Small intestine (tissue), 7 donors: ENCODE measurements at regions not wholly inside any gene's neighbourhood (a gene's known extent, or its start where the extent isn't known, plus 50 kb on each side); places are given as distances from the start of the nearest gene placed in this dataset.

Experiments used
- DNase-seq, 2 donors: peaks; one replicate each; pipeline versions ENCODE4 v3.0.0 to v3.0.0-alpha.2; 2013
- FAIRE-seq: peaks from 2 replicates; lab custom pipeline; 2012; peaks lifted over from hg19 to GRCh38; lab: Jason Lieb, UNC
- H3K27ac ChIP-seq, 3 donors: one replicate each; pipeline ENCODE4 v1.5.1; 2013; ENCODE audit warnings: low read length in 2 of 3, mild to moderate bottlenecking in 2 of 3, control low read depth in 1 of 3, inconsistent platforms in 1 of 3, low read depth in 1 of 3, moderate library complexity in 1 of 3
- H3K27me3 ChIP-seq, 3 donors: one replicate each; pipeline ENCODE4 v1.6.1; 2013; ENCODE audit warnings: low read length in 3 of 3, inconsistent platforms in 1 of 3; ENCODE audit not compliant: control insufficient read depth in 3 of 3, insufficient read depth in 3 of 3
- H3K36me3 ChIP-seq, 3 donors: one replicate each; pipeline ENCODE4 v1.6.1; 2013; ENCODE audit warnings: low read length in 3 of 3, inconsistent platforms in 1 of 3, low read depth in 1 of 3, mild to moderate bottlenecking in 1 of 3, moderate library complexity in 1 of 3; ENCODE audit not compliant: control insufficient read depth in 3 of 3, insufficient read depth in 2 of 3
- H3K4me1 ChIP-seq, 3 donors: one replicate each; pipeline ENCODE4 v1.6.1; 2013; ENCODE audit warnings: low read length in 2 of 3, inconsistent platforms in 1 of 3, low read depth in 1 of 3, mild to moderate bottlenecking in 1 of 3, moderate library complexity in 1 of 3; ENCODE audit not compliant: control insufficient read depth in 3 of 3, insufficient read depth in 2 of 3
- H3K4me3 ChIP-seq, 3 donors: one replicate each; pipeline ENCODE4 v1.5.1; 2013; ENCODE audit warnings: low read length in 3 of 3, control low read depth in 1 of 3, inconsistent platforms in 1 of 3, low read depth in 1 of 3, mild to moderate bottlenecking in 1 of 3, moderate library complexity in 1 of 3
- H3K9me3 ChIP-seq, 2 donors: one replicate each; pipeline ENCODE4 v1.6.1; 2013; ENCODE audit warnings: low read depth in 1 of 2, low read length in 1 of 2; ENCODE audit not compliant: control insufficient read depth in 2 of 2, insufficient read depth in 1 of 2
- WGBS, 3 donors: extraction: QIAGEN DNeasy Blood & Tissue Kit; methylation state at CpG; one replicate each; pipeline ENCODE4 v1.1.7; 2013; 5-methylcytosine and 5-hydroxymethylcytosine counted together
- donor health status: healthy with polysubstance abuse.
- donor health status: control.
- donor health status: control.
- donor health status: Bipolar disorder and iron deficiency.
- donor health status: healthy.

GRCh38 chr5:2311851-2312250 is 429.1 kb upstream of the IRX4 start:
- H3K9me3 ChIP-seq: peaks cover 0 to 4% of the 10 kb centered on the region in 2 donors
- FAIRE-seq: no peak
- WGBS, 3 donors: 13 to 34% (median 23%) methylated on average over 3 of the region's 3 CpGs

GRCh38 chr5:2310946-2311345 is 428.2 kb upstream of the IRX4 start:
- no peaks in the 10 kb centered on the region for H3K27me3 ChIP-seq
- H3K9me3 ChIP-seq: peaks cover 0 to 4% of the 10 kb centered on the region in 2 donors
- FAIRE-seq: no peak
- 85 to 90% (median 86%) methylated on average over 10 of the region's 10 CpGs for WGBS, 3 donors
- no peak for DNase-seq
- H3K36me3 ChIP-seq: no peaks in the 10 kb centered on the region
- H3K4me3 ChIP-seq: no peak overlapping the region
- no peaks in the 10 kb centered on the region for H3K4me1 ChIP-seq
- no peak overlapping the region for H3K27ac ChIP-seq

More at GRCh38 chr5:2311851-2312250, 429.1 kb upstream of the IRX4 start:
- no peaks in the 10 kb centered on the region for H3K27me3 ChIP-seq
- no peak overlapping the region for H3K27ac ChIP-seq
- DNase-seq: no peak
- no peak overlapping the region for H3K4me3 ChIP-seq
- H3K36me3 ChIP-seq: no peaks in the 10 kb centered on the region
- no peaks in the 10 kb centered on the region for H3K4me1 ChIP-seq

- Histone ChIP-seq H3K27ac (no peak overlapping the region), H3K4me1 (no peaks in the 10 kb centered on the region), H3K36me3 (no peaks in the 10 kb centered on the region), H3K9me3 (no peaks in the 10 kb centered on the region), H3K27me3 (no peaks in the 10 kb centered on the region), H3K4me3 (no peak overlapping the region)
- FAIRE-seq (no peak), DNase-seq (no peak)
- 77 to 91% (median 91%) methylated on average over 5 of the region's 5 CpGs for WGBS, 3 donors
Measured at GRCh38 chr5:2307631-2308030, 424.9 kb upstream of the IRX4 start.

- DNase-seq: no peak
- Histone ChIP-seq H3K4me3 (no peak overlapping the region), H3K9me3 (no peaks in the 10 kb centered on the region), H3K27me3 (no peaks in the 10 kb centered on the region), H3K27ac (no peak overlapping the region), H3K4me1 (no peaks in the 10 kb centered on the region), H3K36me3 (no peaks in the 10 kb centered on the region)
- 68 to 76% (median 74%) methylated on average over 6 of the region's 6 CpGs for WGBS, 3 donors
- no peak for FAIRE-seq
Measured at GRCh38 chr5:2306711-2307110, 424.0 kb upstream of the IRX4 start.

- no peak for FAIRE-seq
- H3K4me3 ChIP-seq: no peak overlapping the region
- WGBS, 3 donors: 60 to 77% (median 71%) methylated on average over 14 of the region's 14 CpGs
Measured at GRCh38 chr5:2303431-2304100, 420.8 kb upstream of the IRX4 start.

GRCh38 chr5:2302169-2302568 is 419.4 kb upstream of the IRX4 start:
- H3K36me3 ChIP-seq: no peaks in the 10 kb centered on the region
- no peak overlapping the region for H3K27ac ChIP-seq
- FAIRE-seq: no peak
- H3K4me1 ChIP-seq: no peaks in the 10 kb centered on the region
- no peak overlapping the region for H3K4me3 ChIP-seq
- no peaks in the 10 kb centered on the region for H3K27me3 ChIP-seq
- WGBS, 3 donors: 82 to 84% (median 83%) methylated on average over 16 of the region's 16 CpGs
- no peak for DNase-seq
- H3K9me3 ChIP-seq: no peaks in the 10 kb centered on the region

More at GRCh38 chr5:2303431-2304100, 420.8 kb upstream of the IRX4 start:
- no peak for DNase-seq
- Histone ChIP-seq H3K36me3 (no peaks in the 10 kb centered on the region), H3K27ac (no peak overlapping the region), H3K4me1 (no peaks in the 10 kb centered on the region), H3K27me3 (no peaks in the 10 kb centered on the region), H3K9me3 (no peaks in the 10 kb centered on the region)

- no peak overlapping the region for H3K27ac ChIP-seq
- no peaks in the 10 kb centered on the region for H3K9me3 ChIP-seq
- WGBS, 3 donors: 85 to 93% (median 89%) methylated on average over 22 of the region's 22 CpGs
- no peak for FAIRE-seq
- H3K36me3 ChIP-seq: no peaks in the 10 kb centered on the region
- no peaks in the 10 kb centered on the region for H3K4me1 ChIP-seq
- no peaks in the 10 kb centered on the region for H3K27me3 ChIP-seq
- no peak overlapping the region for H3K4me3 ChIP-seq
- no peak for DNase-seq
Measured at GRCh38 chr5:2300861-2301574, 418.3 kb upstream of the IRX4 start.

GRCh38 chr5:2300421-2300820 is 417.7 kb upstream of the IRX4 start:
- no peaks in the 10 kb centered on the region for H3K36me3 ChIP-seq
- no peaks in the 10 kb centered on the region for H3K27me3 ChIP-seq
- H3K4me1 ChIP-seq: no peaks in the 10 kb centered on the region
- no peak overlapping the region for H3K27ac ChIP-seq
- FAIRE-seq: no peak
- no peaks in the 10 kb centered on the region for H3K9me3 ChIP-seq
- 81 to 92% (median 86%) methylated on average over 11 of the region's 11 CpGs for WGBS, 3 donors
- no peak for DNase-seq
- H3K4me3 ChIP-seq: no peak overlapping the region
